GM23248 (cell line): ENCODE measurements at regions not wholly inside any gene's neighbourhood (a gene's known extent, or its start where the extent isn't known, plus 50 kb on each side); places are given as distances from the start of the nearest gene placed in this dataset.

Source experiments
- EZH2 ChIP-seq: fragments of 200-600 bp; sonication (generic); IDR thresholded peaks from 2 replicates; pipeline ENCODE4 v1.6.1; 2018; ENCODE audit warnings: antibody characterized with exemption, mild to moderate bottlenecking; ENCODE audit not compliant: insufficient read depth, poor library complexity, severe bottlenecking
- EZH2phosphoT487 ChIP-seq: fragments of 200-600 bp; sonication (generic); IDR thresholded peaks from 2 replicates; pipeline ENCODE4 v1.6.1; 2018; ENCODE audit warnings: antibody characterized with exemption, moderate library complexity, mild to moderate bottlenecking, low read depth; ENCODE audit not compliant: insufficient read depth

GRCh38 chr17:5864741-5865657, 205.2 kb upstream of the WSCD1 start:
- no peak for TF ChIP-seq EZH2phosphoT487
- no peak for TF ChIP-seq EZH2
